Endothelial cell of umbilical vein (primary cell): ENCODE measurements at regions not wholly inside any gene's neighbourhood (a gene's known extent, or its start where the extent isn't known, plus 50 kb on each side); places are given as distances from the start of the nearest gene placed in this dataset.

ENCODE experiments used
- BruUV-seq: library from RNA; stranded (reverse); fragments of 400-500 nt; replicated peaks from 2 replicates; lab custom pipeline; 2021; lab: Mats Ljungman, UMichigan
- CTCF ChIA-PET: fragments of 300-600, 350-600 bp; sonication (Branson Sonifier 250); formaldehyde crosslinking; loops from one replicate; lab custom pipeline; 2021; ENCODE audit warnings: antibody characterized with exemption, inconsistent platforms; lab: Charles Lee
- POLR2A ChIA-PET: fragments of 300-600, 350-600 bp; sonication (Branson Sonifier 250); formaldehyde crosslinking; loops from one replicate; lab custom pipeline; 2021; ENCODE audit warnings: antibody characterized with exemption, inconsistent platforms; lab: Charles Lee
- DNase-seq: peaks from one replicate; pipeline ENCODE4 v3.0.0-alpha.2; 2011; ENCODE audit warnings: low read depth, low spot score
- FAIRE-seq: peaks from 2 replicates; lab custom pipeline; 2011; peaks lifted over from hg19 to GRCh38; lab: Jason Lieb, UNC
- H2AFZ ChIP-seq: 2 replicates; pipeline ENCODE4 v1.6.0; 2012; ENCODE audit warnings: low read depth, low read length, control low read depth, inconsistent platforms
- H3K27ac ChIP-seq: 2 replicates; pipeline ENCODE4 v1.5.1; 2011; ENCODE audit warnings: low read depth, mild to moderate bottlenecking, control low read depth, low read length, moderate library complexity; ENCODE audit not compliant: insufficient read depth
- H3K27me3 ChIP-seq, 2 experiments: 2 replicates each; pipeline versions ENCODE4 v1.6.0 to v1.6.1; 2011; ENCODE audit warnings: low read length in 2 of 2, mixed read lengths in 1 of 2; ENCODE audit not compliant: control insufficient read depth in 2 of 2, insufficient read depth in 2 of 2
- H3K36me3 ChIP-seq, 2 experiments: 2 replicates in 1 of 2; 3 replicates in 1 of 2; pipeline ENCODE4 v1.5.1; 2011; ENCODE audit warnings: low read length in 2 of 2, mild to moderate bottlenecking in 1 of 2, moderate library complexity in 1 of 2; ENCODE audit not compliant: control insufficient read depth in 2 of 2, insufficient read depth in 2 of 2; ENCODE audit errors: extremely low read depth in 1 of 2
- H3K4me1 ChIP-seq: 3 replicates; pipeline ENCODE4 v1.5.1; 2011; ENCODE audit warnings: mild to moderate bottlenecking, low read length; ENCODE audit not compliant: control insufficient read depth, insufficient read depth; ENCODE audit errors: extremely low read depth
- H3K4me2 ChIP-seq: 2 replicates; pipeline ENCODE4 v1.6.1; 2011; ENCODE audit warnings: low read length, control low read depth, mixed read lengths; ENCODE audit not compliant: insufficient read depth
- H3K4me3 ChIP-seq, 3 experiments: fragments of 200-600 bp in 1 of 3; sonication (generic), shearing (Covaris generic) in 1 of 3; replicated peaks in 1 of 3; 2 replicates each; pipeline ENCODE4 v1.5.1; 2011 to 2016; ENCODE audit warnings: control low read depth in 3 of 3, low read length in 3 of 3, mild to moderate bottlenecking in 2 of 3, inconsistent platforms in 1 of 3, low read depth in 1 of 3, moderate library complexity in 1 of 3; ENCODE audit not compliant: insufficient read depth in 1 of 3
- H3K79me2 ChIP-seq: 2 replicates; pipeline ENCODE4 v1.6.0; 2012; ENCODE audit warnings: low read length, inconsistent platforms; ENCODE audit not compliant: control insufficient read depth, insufficient read depth
- H3K9ac ChIP-seq: replicated peaks from 2 replicates; pipeline ENCODE3; 2011; ENCODE audit warnings: low read length, control low read depth; ENCODE audit not compliant: insufficient read depth; ENCODE audit errors: extremely low read depth
- H3K9me1 ChIP-seq: replicated peaks from 3 replicates; pipeline ENCODE4 v1.6.0; 2011; ENCODE audit warnings: mild to moderate bottlenecking, low read length; ENCODE audit not compliant: control insufficient read depth, insufficient read depth; ENCODE audit errors: extremely low read depth
- H3K9me3 ChIP-seq: replicated peaks from 2 replicates; pipeline ENCODE4 v1.5.1; 2012; ENCODE audit warnings: low read length, inconsistent platforms; ENCODE audit not compliant: control insufficient read depth, insufficient read depth
- H4K20me1 ChIP-seq: replicated peaks from 2 replicates; pipeline ENCODE3; 2011; ENCODE audit warnings: mild to moderate bottlenecking, low read length; ENCODE audit not compliant: control insufficient read depth, insufficient read depth; ENCODE audit errors: extremely low read depth
- EZH2 ChIP-seq: IDR thresholded peaks from 2 replicates; pipeline ENCODE4 v1.6.1; 2012; ENCODE audit warnings: borderline replicate concordance, low read depth, mild to moderate bottlenecking, moderate library complexity, low read length, inconsistent platforms; ENCODE audit not compliant: severe bottlenecking
- FOS ChIP-seq: IDR thresholded peaks from 2 replicates; pipeline ENCODE4 v1.6.1; 2011; ENCODE audit warnings: mild to moderate bottlenecking, low read length, moderate library complexity, borderline replicate concordance; ENCODE audit not compliant: insufficient read depth
- GATA2 ChIP-seq: IDR thresholded peaks from 2 replicates; pipeline ENCODE4 v1.7.0; 2011; ENCODE audit warnings: low read depth, mild to moderate bottlenecking, moderate library complexity, mixed read lengths, low read length; ENCODE audit not compliant: insufficient read length, insufficient read depth
- JUN ChIP-seq: IDR thresholded peaks from 2 replicates; pipeline ENCODE4 v1.6.1; 2011; ENCODE audit warnings: borderline replicate concordance, low read depth; ENCODE audit not compliant: insufficient read length, insufficient read depth
- MAX ChIP-seq: IDR thresholded peaks from 2 replicates; pipeline ENCODE4 v1.6.1; 2011; ENCODE audit not compliant: insufficient read depth, insufficient read length
- MYC ChIP-seq: IDR thresholded peaks from one replicate; pipeline ENCODE4 v1.6.1; 2011; ENCODE audit warnings: mild to moderate bottlenecking, low read depth, low read length
- POLR2A ChIP-seq: IDR thresholded peaks from 2 replicates; pipeline ENCODE4 v1.6.1; 2012; ENCODE audit warnings: low read depth, mild to moderate bottlenecking, control low read depth, low read length
- POLR2AphosphoS5 ChIP-seq: IDR thresholded peaks from 2 replicates; pipeline ENCODE4 v1.6.1; 2012; ENCODE audit warnings: low read depth, mild to moderate bottlenecking, control low read depth, low read length, moderate library complexity; ENCODE audit not compliant: insufficient read depth
- dilution Hi-C: fragments of 300-500 bp; cut with MboI; formaldehyde crosslinking; loops from one replicate; pipeline ENCODE4 v1.15.0; 2019; ENCODE audit warnings: low sequenced_read_pairs; ENCODE audit not compliant: extremely low pct_ligation_motif_present
- intact Hi-C: fragments of 100-400 bp; cut with micrococcal nuclease; formaldehyde crosslinking; loops from one replicate; pipeline ENCODE4 v1.10.0; 2022
- TF ChIP-seq, protein P1 (sequence below), 2 donors: IDR thresholded peaks; 1 replicate in 1 of 2; 2 replicates in 1 of 2; pipeline ENCODE4 v1.5.1; 2011; ENCODE audit warnings: low read length in 2 of 2, mild to moderate bottlenecking in 2 of 2, moderate library complexity in 2 of 2, control low read depth in 1 of 2, inconsistent platforms in 1 of 2, low read depth in 1 of 2; ENCODE audit not compliant: insufficient read depth in 1 of 2; ENCODE audit errors: extremely low read depth in 1 of 2

DNA sequence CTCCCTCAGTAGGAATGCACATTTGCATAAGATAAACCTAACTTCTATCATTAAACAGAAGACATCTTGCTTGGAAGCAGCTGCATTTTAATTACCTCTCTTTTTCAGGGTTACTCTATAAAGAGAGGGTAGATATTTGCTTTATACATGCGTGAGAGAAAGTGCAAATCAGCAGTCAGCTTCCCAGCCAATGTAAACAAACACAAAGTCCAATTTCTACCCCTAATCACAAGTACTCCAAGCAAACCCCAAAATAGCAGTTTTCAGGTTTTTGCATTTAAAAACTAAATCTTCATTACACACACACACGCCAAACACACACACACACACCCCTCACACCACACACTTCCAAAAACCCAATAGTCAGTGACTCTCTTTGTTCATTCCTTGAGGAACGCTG, 303.9 kb upstream of the ALCAM start:
- CTCF ChIA-PET: no interaction called here
- Histone ChIP-seq H3K4me2 (no peak overlapping the region), H3K9me3 (no peaks in the 10 kb centered on the region), H3K27me3 (no peaks in the 10 kb centered on the region), H3K4me1 (no peaks in the 10 kb centered on the region), H3K4me3 (no peak overlapping the region), H2AFZ (no peak overlapping the region), H3K9me1 (no peaks in the 10 kb centered on the region), H3K36me3 (no peaks in the 10 kb centered on the region), H4K20me1 (no peaks in the 10 kb centered on the region), H3K79me2 (no peaks in the 10 kb centered on the region), H3K27ac (no peak overlapping the region), H3K9ac (no peak overlapping the region)
- dilution Hi-C loops: no loop called here
- DNase-seq: peak; percentile 8
- TF ChIP-seq, protein P1, sequence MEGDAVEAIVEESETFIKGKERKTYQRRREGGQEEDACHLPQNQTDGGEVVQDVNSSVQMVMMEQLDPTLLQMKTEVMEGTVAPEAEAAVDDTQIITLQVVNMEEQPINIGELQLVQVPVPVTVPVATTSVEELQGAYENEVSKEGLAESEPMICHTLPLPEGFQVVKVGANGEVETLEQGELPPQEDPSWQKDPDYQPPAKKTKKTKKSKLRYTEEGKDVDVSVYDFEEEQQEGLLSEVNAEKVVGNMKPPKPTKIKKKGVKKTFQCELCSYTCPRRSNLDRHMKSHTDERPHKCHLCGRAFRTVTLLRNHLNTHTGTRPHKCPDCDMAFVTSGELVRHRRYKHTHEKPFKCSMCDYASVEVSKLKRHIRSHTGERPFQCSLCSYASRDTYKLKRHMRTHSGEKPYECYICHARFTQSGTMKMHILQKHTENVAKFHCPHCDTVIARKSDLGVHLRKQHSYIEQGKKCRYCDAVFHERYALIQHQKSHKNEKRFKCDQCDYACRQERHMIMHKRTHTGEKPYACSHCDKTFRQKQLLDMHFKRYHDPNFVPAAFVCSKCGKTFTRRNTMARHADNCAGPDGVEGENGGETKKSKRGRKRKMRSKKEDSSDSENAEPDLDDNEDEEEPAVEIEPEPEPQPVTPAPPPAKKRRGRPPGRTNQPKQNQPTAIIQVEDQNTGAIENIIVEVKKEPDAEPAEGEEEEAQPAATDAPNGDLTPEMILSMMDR (IDR thresholded peaks at IDR 0.05; ENCODE audit: extremely low read depth in 1 of 2, insufficient read depth in 1 of 2, low read depth in 1 of 2, low read length in 2 of 2): no peak
- no peak for TF ChIP-seq FOS
- TF ChIP-seq JUN: no peak
- TF ChIP-seq GATA2: no peak
- TF ChIP-seq POLR2AphosphoS5: no peak
- TF ChIP-seq MYC: no peak
- no peak for TF ChIP-seq EZH2
- TF ChIP-seq MAX: no peak
- no peak for TF ChIP-seq POLR2A
- POLR2A ChIA-PET: no interaction called here
- intact Hi-C loops: no loop called here
- FAIRE-seq: no peak
- no TSS peak for BruUV-seq
